ENCODE measurements at regions not wholly inside any gene's neighbourhood (a gene's known extent, or its start where the extent isn't known, plus 50 kb on each side); places are given as distances from the start of the nearest gene placed in this dataset.
A peak's percentile ranks its signal among the peaks of the same experiment; 100 is the strongest.
"Not testable (repeated sequence)": the region's sequence is repeated elsewhere in the genome, so short reads cannot be mapped to it uniquely, and the experiment has no call there.

DNA sequence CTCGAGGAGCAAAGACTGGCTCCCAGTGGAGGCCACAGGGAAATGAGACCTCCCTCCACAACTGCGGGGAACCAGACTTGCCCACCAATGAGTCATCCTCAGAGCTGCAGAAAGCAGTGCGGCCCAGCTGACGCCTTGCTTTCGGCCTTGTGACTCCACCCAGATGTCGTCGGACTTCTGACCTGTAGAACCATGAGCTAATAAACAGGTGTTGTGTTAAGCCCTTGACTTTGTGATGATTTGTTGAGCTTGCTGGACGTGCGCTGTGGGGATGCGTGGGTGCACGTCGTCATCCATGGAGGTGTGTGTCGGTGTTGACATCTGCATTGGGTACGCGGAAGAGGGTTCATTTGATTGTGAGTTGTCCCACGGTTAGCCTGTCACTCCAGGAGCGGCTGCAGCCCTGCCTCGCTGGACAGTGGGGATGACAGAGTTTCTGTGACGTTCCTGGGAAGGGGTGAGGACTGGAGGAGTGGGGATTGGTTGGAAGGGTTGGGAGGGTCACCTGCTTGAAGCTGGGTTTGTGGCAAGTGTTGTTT lies 154.1 kb downstream of the SH3BP4 start:
- POLR2A ChIA-PET = no interaction called here

DNA sequence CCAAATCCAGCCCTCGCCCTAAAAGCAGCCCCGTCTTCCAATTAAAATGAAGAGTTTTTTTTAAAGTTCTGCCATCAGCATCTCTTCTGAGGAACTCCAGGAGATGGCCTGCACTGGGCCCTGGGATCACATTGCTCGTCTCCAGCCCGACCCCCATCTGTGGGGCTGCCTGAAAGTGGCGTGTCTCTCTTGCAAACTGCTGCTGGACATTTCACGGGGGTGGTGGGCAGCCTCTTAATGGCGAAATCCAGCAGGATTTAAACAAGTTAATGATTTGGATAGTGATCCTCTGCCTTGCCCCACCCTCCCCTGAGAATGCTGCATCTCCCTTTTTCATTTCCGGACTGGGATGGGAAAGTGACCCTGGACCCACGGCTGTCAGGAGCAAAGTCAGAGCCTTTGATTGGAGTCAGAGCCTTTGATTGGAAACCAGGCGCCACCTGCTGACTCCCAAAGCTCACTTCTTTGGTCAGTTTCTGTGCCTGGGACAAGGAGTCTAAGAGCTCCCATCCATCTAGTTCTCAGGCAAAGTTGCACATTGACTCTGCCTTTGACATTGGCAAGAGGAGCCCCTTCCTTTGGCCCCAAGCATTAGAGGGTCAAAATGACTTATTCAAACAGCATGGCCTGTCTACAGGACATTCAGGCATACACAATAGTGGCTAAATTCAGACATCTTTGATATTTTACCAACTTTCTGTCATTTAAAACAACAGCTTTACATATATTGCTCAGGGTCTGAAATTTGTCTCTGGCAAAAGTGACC lies 155.2 kb downstream of the SH3BP4 start:
- TF ChIP-seq, protein P1, sequence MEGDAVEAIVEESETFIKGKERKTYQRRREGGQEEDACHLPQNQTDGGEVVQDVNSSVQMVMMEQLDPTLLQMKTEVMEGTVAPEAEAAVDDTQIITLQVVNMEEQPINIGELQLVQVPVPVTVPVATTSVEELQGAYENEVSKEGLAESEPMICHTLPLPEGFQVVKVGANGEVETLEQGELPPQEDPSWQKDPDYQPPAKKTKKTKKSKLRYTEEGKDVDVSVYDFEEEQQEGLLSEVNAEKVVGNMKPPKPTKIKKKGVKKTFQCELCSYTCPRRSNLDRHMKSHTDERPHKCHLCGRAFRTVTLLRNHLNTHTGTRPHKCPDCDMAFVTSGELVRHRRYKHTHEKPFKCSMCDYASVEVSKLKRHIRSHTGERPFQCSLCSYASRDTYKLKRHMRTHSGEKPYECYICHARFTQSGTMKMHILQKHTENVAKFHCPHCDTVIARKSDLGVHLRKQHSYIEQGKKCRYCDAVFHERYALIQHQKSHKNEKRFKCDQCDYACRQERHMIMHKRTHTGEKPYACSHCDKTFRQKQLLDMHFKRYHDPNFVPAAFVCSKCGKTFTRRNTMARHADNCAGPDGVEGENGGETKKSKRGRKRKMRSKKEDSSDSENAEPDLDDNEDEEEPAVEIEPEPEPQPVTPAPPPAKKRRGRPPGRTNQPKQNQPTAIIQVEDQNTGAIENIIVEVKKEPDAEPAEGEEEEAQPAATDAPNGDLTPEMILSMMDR (IDR thresholded peaks at IDR 0.05; ENCODE audit: insufficient read depth in 1 of 2, low read depth in 1 of 2, low read length in 1 of 2, severe bottlenecking in 1 of 2, unreplicated experiment in 1 of 2) = peak; percentile 45 to 77
- no peaks in the 10 kb centered on the region for H3K9me3 Mint-ChIP-seq (ENCODE audit: unreplicated experiment)
- POLR2A ChIA-PET = no interaction called here
- no peaks in the 10 kb centered on the region for H3K27me3 Mint-ChIP-seq (ENCODE audit: insufficient read depth, unreplicated experiment)
- no peaks in the 10 kb centered on the region for H3K36me3 ChIP-seq (ENCODE audit: control insufficient read depth, insufficient read depth, low read length)
- H3K4me3 ChIP-seq (ENCODE audit: low read depth, low read length) = no peak overlapping the region
- H3K9me3 ChIP-seq = no peaks in the 10 kb centered on the region
- no peaks in the 10 kb centered on the region for H3K36me3 Mint-ChIP-seq (ENCODE audit: insufficient read depth, unreplicated experiment)
- H3K27ac Mint-ChIP-seq (ENCODE audit: unreplicated experiment) = no peak overlapping the region
- intact Hi-C loops (cut with micrococcal nuclease; ENCODE audit: unreplicated experiment) = loop anchor here (1.0 to 5.0 kb wide), 3 partner anchors 100 to 557 kb away; no protein-coding TSS in a partner anchor
- CTCF ChIA-PET = interaction anchor here (0.6 to 1.4 kb wide), 10 partner anchors 9 to 562 kb away, joined by 3 to 8 read pairs (median 4); no protein-coding TSS in a partner anchor
- peak; percentile 67 to 70 for DNase-seq
- H3K4me3 Mint-ChIP-seq (ENCODE audit: unreplicated experiment) = no peak overlapping the region
- H3K4me1 ChIP-seq = no peaks in the 10 kb centered on the region
- H3K4me1 Mint-ChIP-seq (ENCODE audit: low read depth, unreplicated experiment) = no peaks in the 10 kb centered on the region
- no peaks in the 10 kb centered on the region for H3K27me3 ChIP-seq (replicated peaks; ENCODE audit: control insufficient read depth, insufficient read depth, low read length)
- no TSS peak for BruUV-seq (replicated peaks)

More for the DNA sequence above, 154.1 kb downstream of the SH3BP4 start:
- Mint-ChIP-seq H3K27ac (ENCODE audit: unreplicated experiment) (no peak overlapping the region), H3K27me3 (ENCODE audit: insufficient read depth, unreplicated experiment) (no peaks in the 10 kb centered on the region), H3K4me1 (ENCODE audit: low read depth, unreplicated experiment) (no peaks in the 10 kb centered on the region), H3K36me3 (ENCODE audit: insufficient read depth, unreplicated experiment) (no peaks in the 10 kb centered on the region), H3K9me3 (ENCODE audit: unreplicated experiment) (no peaks in the 10 kb centered on the region), H3K4me3 (ENCODE audit: unreplicated experiment) (no peak overlapping the region)
- CTCF ChIA-PET = interaction anchor here (0.5 kb wide), 1 partner anchor 403 kb away, joined by 3 read pairs; no protein-coding TSS in a partner anchor
- TF ChIP-seq, protein P1 (IDR thresholded peaks at IDR 0.05; ENCODE audit: insufficient read depth in 1 of 2, low read depth in 1 of 2, low read length in 1 of 2, severe bottlenecking in 1 of 2, unreplicated experiment in 1 of 2) = no peak
- H3K4me3 ChIP-seq (ENCODE audit: low read depth, low read length) = no peak overlapping the region
- H3K9me3 ChIP-seq = no peaks in the 10 kb centered on the region
- H3K27me3 ChIP-seq (replicated peaks; ENCODE audit: control insufficient read depth, insufficient read depth, low read length) = no peaks in the 10 kb centered on the region
- intact Hi-C loops (cut with micrococcal nuclease; ENCODE audit: unreplicated experiment) = loop anchor here (2.0 to 5.0 kb wide), 2 partner anchors 99 to 225 kb away; no protein-coding TSS in a partner anchor
- no peaks in the 10 kb centered on the region for H3K36me3 ChIP-seq (ENCODE audit: control insufficient read depth, insufficient read depth, low read length)
- no peak for DNase-seq
- BruUV-seq (replicated peaks) = no TSS peak
- H3K4me1 ChIP-seq = no peaks in the 10 kb centered on the region

DNA sequence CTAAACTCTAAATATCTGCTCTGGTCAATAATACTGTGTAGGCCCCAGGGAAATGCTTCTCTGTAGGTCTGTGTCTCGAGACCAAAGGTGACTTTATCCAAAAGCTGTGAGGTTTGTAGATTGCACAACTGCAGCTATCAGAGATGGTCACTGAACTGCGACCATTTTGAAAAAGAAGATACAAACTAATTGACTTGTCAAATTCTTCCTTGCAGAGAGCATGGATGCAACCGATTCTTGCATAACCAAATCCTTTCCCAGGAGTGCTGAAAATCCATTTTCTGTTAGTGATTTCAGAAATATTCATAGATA lies 155.8 kb downstream of the SH3BP4 start:
- intact Hi-C loops (cut with micrococcal nuclease; ENCODE audit: unreplicated experiment) = loop anchor here (1.0 to 5.0 kb wide), 3 partner anchors 100 to 557 kb away; no protein-coding TSS in a partner anchor
- BruUV-seq (replicated peaks) = no TSS peak
- no peaks in the 10 kb centered on the region for H3K4me1 ChIP-seq

DNA sequence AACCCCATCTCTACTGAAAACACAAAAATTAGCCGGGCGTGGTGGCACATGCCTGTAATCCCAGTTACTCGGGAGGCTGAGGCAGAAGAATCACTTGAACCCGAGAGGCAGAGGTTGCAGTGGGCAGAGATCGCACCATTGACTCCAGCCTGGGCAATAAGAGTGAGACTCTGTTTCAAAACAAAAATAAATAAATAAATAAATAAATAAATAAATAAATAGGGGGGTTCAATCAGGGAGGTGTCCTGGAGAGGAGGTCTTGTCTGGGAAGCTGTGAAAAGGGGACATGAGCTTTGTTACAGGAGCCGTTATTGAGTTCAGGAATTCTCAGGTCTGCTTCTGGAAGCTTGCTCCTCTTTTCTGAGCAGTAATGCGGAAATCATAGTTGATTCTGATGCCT lies 157.7 kb downstream of the SH3BP4 start:
- BruUV-seq (replicated peaks); H3K4me3 Mint-ChIP-seq (ENCODE audit: unreplicated experiment); H3K27me3 Mint-ChIP-seq (ENCODE audit: insufficient read depth, unreplicated experiment); CTCF ChIA-PET; H3K27me3 ChIP-seq (replicated peaks; ENCODE audit: control insufficient read depth, insufficient read depth, low read length); H3K4me1 Mint-ChIP-seq (ENCODE audit: low read depth, unreplicated experiment); H3K9me3 Mint-ChIP-seq (ENCODE audit: unreplicated experiment); H3K4me3 ChIP-seq (ENCODE audit: low read depth, low read length); H3K27ac Mint-ChIP-seq (ENCODE audit: unreplicated experiment); H3K36me3 Mint-ChIP-seq (ENCODE audit: insufficient read depth, unreplicated experiment); POLR2A ChIA-PET; H3K36me3 ChIP-seq (ENCODE audit: control insufficient read depth, insufficient read depth, low read length); H3K4me1 ChIP-seq; DNase-seq; H3K9me3 ChIP-seq: not testable (repeated sequence)
- intact Hi-C loops (cut with micrococcal nuclease; ENCODE audit: unreplicated experiment) = loop anchor here (5.0 kb wide), 1 partner anchor 102 kb away; no protein-coding TSS in a partner anchor

More for the DNA sequence above, 155.8 kb downstream of the SH3BP4 start:
- H3K9me3 ChIP-seq = no peaks in the 10 kb centered on the region
- TF ChIP-seq, protein P1 (IDR thresholded peaks at IDR 0.05; ENCODE audit: insufficient read depth in 1 of 2, low read depth in 1 of 2, low read length in 1 of 2, severe bottlenecking in 1 of 2, unreplicated experiment in 1 of 2) = no peak
- Mint-ChIP-seq H3K4me3 (ENCODE audit: unreplicated experiment) (no peak overlapping the region), H3K27ac (ENCODE audit: unreplicated experiment) (no peak overlapping the region), H3K27me3 (ENCODE audit: insufficient read depth, unreplicated experiment) (no peaks in the 10 kb centered on the region), H3K36me3 (ENCODE audit: insufficient read depth, unreplicated experiment) (no peaks in the 10 kb centered on the region), H3K9me3 (ENCODE audit: unreplicated experiment) (no peaks in the 10 kb centered on the region), H3K4me1 (ENCODE audit: low read depth, unreplicated experiment) (no peaks in the 10 kb centered on the region)
- H3K36me3 ChIP-seq (ENCODE audit: control insufficient read depth, insufficient read depth, low read length) = no peaks in the 10 kb centered on the region
- CTCF ChIA-PET = interaction anchor here (0.6 to 1.4 kb wide), 10 partner anchors 9 to 562 kb away, joined by 3 to 8 read pairs (median 4); no protein-coding TSS in a partner anchor
- H3K4me3 ChIP-seq (ENCODE audit: low read depth, low read length) = no peak overlapping the region
- POLR2A ChIA-PET = no interaction called here
- DNase-seq = no peak
- H3K27me3 ChIP-seq (replicated peaks; ENCODE audit: control insufficient read depth, insufficient read depth, low read length) = no peaks in the 10 kb centered on the region
